Mucosa of gallbladder (tissue), 1 donor: ENCODE measurements at regions not wholly inside any gene's neighbourhood (a gene's known extent, or its start where the extent isn't known, plus 50 kb on each side); places are given as distances from the start of the nearest gene placed in this dataset.

Experiments
- DNase-seq: peaks from one replicate; pipeline ENCODE4 v3.0.0-alpha.2; 2020; ENCODE audit warnings: low spot score
- donor health status: DM: no; HTN: no; CAD: no.

- DNase-seq: no peak
Observed at GRCh38 chr1:187079330-187079729, 250.6 kb downstream of the PLA2G4A start.

- DNase-seq: no peak
Observed at GRCh38 chr1:187091666-187092065, 262.9 kb downstream of the PLA2G4A start.

GRCh38 chr1:187092104-187092503 lies 263.4 kb downstream of the PLA2G4A start:
- DNase-seq: no peak

GRCh38 chr1:187096689-187097088 lies 267.9 kb downstream of the PLA2G4A start:
- DNase-seq: no peak

- DNase-seq: no peak
Observed at GRCh38 chr1:187110351-187110750, 281.6 kb downstream of the PLA2G4A start.

- no peak for DNase-seq
Observed at GRCh38 chr1:187114792-187115191, 286.0 kb downstream of the PLA2G4A start.

- DNase-seq: no peak
Observed at GRCh38 chr1:187121661-187122060, 292.9 kb downstream of the PLA2G4A start.

GRCh38 chr1:187122566-187122965 lies 293.8 kb downstream of the PLA2G4A start:
- no peak for DNase-seq

GRCh38 chr1:187129132-187129531 lies 300.4 kb downstream of the PLA2G4A start:
- no peak for DNase-seq

- DNase-seq: no peak
Observed at GRCh38 chr1:187143783-187144182, 315.0 kb downstream of the PLA2G4A start.

GRCh38 chr1:187146388-187146787 lies 317.6 kb downstream of the PLA2G4A start:
- DNase-seq: no peak

GRCh38 chr1:187151555-187151954 lies 322.8 kb downstream of the PLA2G4A start:
- no peak for DNase-seq

- no peak for DNase-seq
Observed at GRCh38 chr1:187153047-187153446, 324.3 kb downstream of the PLA2G4A start.

- no peak for DNase-seq
Observed at GRCh38 chr1:187157115-187157514, 328.4 kb downstream of the PLA2G4A start.

GRCh38 chr1:187157552-187157951 lies 328.8 kb downstream of the PLA2G4A start:
- no peak for DNase-seq

- DNase-seq: no peak
Observed at GRCh38 chr1:187167555-187167954, 338.8 kb downstream of the PLA2G4A start.

GRCh38 chr1:187168297-187168696 lies 339.5 kb downstream of the PLA2G4A start:
- DNase-seq: no peak

GRCh38 chr1:187185389-187185788 lies 356.6 kb downstream of the PLA2G4A start:
- DNase-seq: no peak

GRCh38 chr1:187197685-187198084 lies 368.9 kb downstream of the PLA2G4A start:
- DNase-seq: no peak

GRCh38 chr1:187203257-187203656 lies 374.5 kb downstream of the PLA2G4A start:
- no peak for DNase-seq

GRCh38 chr1:187212377-187212776 lies 383.6 kb downstream of the PLA2G4A start:
- DNase-seq: no peak

GRCh38 chr1:187226396-187226795 lies 397.6 kb downstream of the PLA2G4A start:
- DNase-seq: no peak

- no peak for DNase-seq
Observed at GRCh38 chr1:187228790-187229189, 400.0 kb downstream of the PLA2G4A start.

- DNase-seq: no peak
Observed at GRCh38 chr1:187229496-187229895, 400.7 kb downstream of the PLA2G4A start.

- DNase-seq: no peak
Observed at GRCh38 chr1:187234706-187235105, 406.0 kb downstream of the PLA2G4A start.
